H1 (cell line): ENCODE measurements at regions not wholly inside any gene's neighbourhood (a gene's known extent, or its start where the extent isn't known, plus 50 kb on each side); places are given as distances from the start of the nearest gene placed in this dataset.

Source experiments
- ATF2 ChIP-seq: IDR thresholded peaks from 2 replicates; pipeline ENCODE4 v1.6.1; 2012; ENCODE audit warnings: low read length, inconsistent platforms
- CBX5 ChIP-seq: fragments of 300-800, 300-1000 bp; sonication (generic); IDR thresholded peaks from 2 replicates; pipeline ENCODE4 v1.7.1; 2016; ENCODE audit warnings: antibody characterized with exemption, low read length, low read depth
- CHD7 ChIP-seq: fragments of 300-600 bp; sonication (generic); IDR thresholded peaks from 2 replicates; pipeline ENCODE4 v1.7.1; 2012; ENCODE audit warnings: low read length, moderate library complexity, mild to moderate bottlenecking, inconsistent platforms; ENCODE audit not compliant: insufficient replicate concordance
- CTBP2 ChIP-seq: IDR thresholded peaks from 2 replicates; pipeline ENCODE4 v1.7.0; 2011; ENCODE audit warnings: borderline replicate concordance, mild to moderate bottlenecking, moderate library complexity, mixed read lengths, low read length; ENCODE audit not compliant: insufficient read depth, insufficient read length
- EGR1 ChIP-seq: IDR thresholded peaks from 2 replicates; pipeline ENCODE4 v1.6.1; 2011; ENCODE audit warnings: low read depth, low read length, borderline replicate concordance
- JUN ChIP-seq: IDR thresholded peaks from 2 replicates; pipeline ENCODE4 v1.6.1; 2011; ENCODE audit warnings: low read depth, mild to moderate bottlenecking, improper control_type of control experiment, low read length
- POLR2A ChIP-seq, 2 experiments: IDR thresholded peaks; 1 replicate in 1 of 2; 2 replicates in 1 of 2; pipeline ENCODE4 v1.6.1; 2011; ENCODE audit warnings: low read depth in 2 of 2, low read length in 2 of 2, mild to moderate bottlenecking in 2 of 2; ENCODE audit errors: control extremely low read depth in 1 of 2
- TEAD4 ChIP-seq: IDR thresholded peaks from 2 replicates; pipeline ENCODE4 v1.6.1; 2012; ENCODE audit warnings: low read depth, low read length, inconsistent platforms, mixed read lengths
- ZNF274 ChIP-seq: IDR thresholded peaks from 2 replicates; pipeline ENCODE4 v1.7.0; 2012; ENCODE audit warnings: low read length, borderline replicate concordance; ENCODE audit errors: extremely low read depth

DNA sequence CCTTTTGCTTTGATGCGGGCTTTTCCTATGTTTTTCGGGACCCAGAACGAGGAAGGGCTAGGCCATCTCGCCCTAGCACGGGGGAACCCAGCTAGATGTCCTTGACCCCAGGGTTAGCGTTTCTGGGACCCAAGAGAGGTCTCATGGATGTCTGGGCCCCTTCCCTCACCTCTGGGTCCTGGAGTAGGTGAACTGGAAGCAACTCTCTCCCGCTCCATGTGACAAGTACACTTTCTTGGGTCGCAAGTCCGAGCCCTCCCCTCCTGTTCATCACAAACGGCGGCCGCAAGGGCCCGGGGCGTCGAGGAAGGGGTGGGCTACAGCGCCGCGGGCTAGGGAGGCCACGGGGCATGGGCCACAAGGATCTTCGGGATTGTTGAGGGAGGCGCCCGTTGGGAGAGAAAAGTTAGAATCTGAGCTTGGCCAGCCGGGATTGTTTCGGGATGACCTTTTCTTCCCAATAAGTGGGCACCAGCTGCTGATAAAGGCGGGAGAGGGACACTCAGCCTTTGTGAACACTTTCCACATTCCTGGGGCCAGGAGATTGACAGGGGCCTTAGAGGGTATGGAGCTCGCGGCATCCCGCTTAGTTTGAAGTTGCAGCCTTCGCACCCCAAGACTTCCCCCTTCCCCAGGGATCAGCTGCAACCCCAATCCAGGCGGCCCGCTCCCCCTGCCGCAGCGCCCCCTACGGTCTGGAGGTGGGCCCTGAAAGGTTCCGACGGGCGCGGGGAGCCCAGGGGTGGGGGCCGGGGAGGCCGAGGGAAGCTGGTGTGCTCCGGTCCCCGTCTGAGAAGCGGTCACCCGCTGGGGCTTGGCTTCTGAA, 136.9 kb upstream of the ZIC3 start (continued):
- no peak for TF ChIP-seq CHD7
- TF ChIP-seq JUN: no peak
- no peak for TF ChIP-seq CTBP2
- no peak for TF ChIP-seq POLR2A (IDR thresholded peaks at IDR 0.05; ENCODE audit: control extremely low read depth in 1 of 2, low read depth in 2 of 2, low read length in 2 of 2)
- no peak for TF ChIP-seq ZNF274
- TF ChIP-seq ATF2: no peak
- no peak for TF ChIP-seq TEAD4
- TF ChIP-seq CBX5: no peak
- no peak for TF ChIP-seq EGR1
